HG02884 (cell line): ENCODE measurements at regions not wholly inside any gene's neighbourhood (a gene's known extent, or its start where the extent isn't known, plus 50 kb on each side); places are given as distances from the start of the nearest gene placed in this dataset.
A peak's percentile ranks its signal among the peaks of the same experiment; 100 is the strongest.
"Not testable (repeated sequence)": the region's sequence is repeated elsewhere in the genome, so short reads cannot be mapped to it uniquely, and the experiment has no call there.

Experiments
- ATAC-seq: cut with Tn5 transposase; IDR thresholded peaks from one replicate; pipeline ENCODE4 v1.9.1; 2021; ENCODE audit warnings: mild to moderate bottlenecking, moderate library complexity; ENCODE audit not compliant: unreplicated experiment

- ATAC-seq: peak; percentile 54
These were observed 84.9 kb upstream of the NRN1 start for GRCh38 chr6:6091608-6092002.

GRCh38 chr6:6090861-6091607 is 84.3 kb upstream of the NRN1 start:
- no peak for ATAC-seq

- no peak for ATAC-seq
These were observed 79.4 kb upstream of the NRN1 start for GRCh38 chr6:6085928-6086668.

GRCh38 chr6:6080975-6081374 is 74.2 kb upstream of the NRN1 start:
- ATAC-seq: no peak

GRCh38 chr6:6074190-6074589 is 67.5 kb upstream of the NRN1 start:
- ATAC-seq: no peak

GRCh38 chr6:6068157-6068556 is 61.4 kb upstream of the NRN1 start:
- ATAC-seq: not testable (repeated sequence)

- no peak for ATAC-seq
These were observed 51.3 kb upstream of the NRN1 start for GRCh38 chr6:6058054-6058444.

- ATAC-seq: no peak
These were observed 50.8 kb upstream of the NRN1 start for GRCh38 chr6:6057442-6058053.
